Upper lobe of left lung (tissue), 4 donors: ENCODE measurements at regions not wholly inside any gene's neighbourhood (a gene's known extent, or its start where the extent isn't known, plus 50 kb on each side); places are given as distances from the start of the nearest gene placed in this dataset.
"Not testable (repeated sequence)": the region's sequence is repeated elsewhere in the genome, so short reads cannot be mapped to it uniquely, and the experiment has no call there.

ENCODE experiments used
- POLR2A ChIP-seq, 4 donors: fragments of 450-650 bp; IDR thresholded peaks; one replicate each; pipeline ENCODE4 v1.5.1; 2016 to 2017; ENCODE audit warnings: antibody characterized with exemption in 4 of 4, mild to moderate bottlenecking in 2 of 4
- TF ChIP-seq, protein P1 (sequence below), 6 experiments: fragments of 450-650 bp in 4 of 6; fragments of 200-600 bp in 2 of 6; sonication (generic) in 2 of 6; IDR thresholded peaks; one replicate each; pipeline ENCODE4 v1.5.1; 2016 to 2019; ENCODE audit warnings: antibody characterized with exemption in 6 of 6

DNA sequence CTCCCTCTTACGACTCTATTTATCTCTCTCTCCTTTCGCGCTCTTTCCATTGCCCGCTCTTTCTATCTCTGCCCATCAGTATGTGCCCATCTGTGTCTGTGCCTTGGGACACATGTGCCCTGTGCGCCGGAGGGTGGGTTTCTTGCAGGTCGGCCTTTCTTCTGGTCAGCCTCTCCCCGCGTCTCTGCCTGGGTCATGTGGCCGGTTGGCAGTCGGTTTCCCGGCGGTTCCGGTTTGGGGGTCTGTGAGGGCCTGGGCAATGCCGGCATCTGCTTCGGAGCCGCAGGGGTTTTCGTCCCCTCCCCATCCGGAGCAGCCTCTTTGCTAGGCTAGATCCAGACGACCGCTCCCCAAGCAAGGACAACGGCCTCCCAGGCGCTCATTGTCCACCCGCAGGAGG lies 1426.0 kb upstream of the PCDH10 start:
- TF ChIP-seq, protein P1, sequence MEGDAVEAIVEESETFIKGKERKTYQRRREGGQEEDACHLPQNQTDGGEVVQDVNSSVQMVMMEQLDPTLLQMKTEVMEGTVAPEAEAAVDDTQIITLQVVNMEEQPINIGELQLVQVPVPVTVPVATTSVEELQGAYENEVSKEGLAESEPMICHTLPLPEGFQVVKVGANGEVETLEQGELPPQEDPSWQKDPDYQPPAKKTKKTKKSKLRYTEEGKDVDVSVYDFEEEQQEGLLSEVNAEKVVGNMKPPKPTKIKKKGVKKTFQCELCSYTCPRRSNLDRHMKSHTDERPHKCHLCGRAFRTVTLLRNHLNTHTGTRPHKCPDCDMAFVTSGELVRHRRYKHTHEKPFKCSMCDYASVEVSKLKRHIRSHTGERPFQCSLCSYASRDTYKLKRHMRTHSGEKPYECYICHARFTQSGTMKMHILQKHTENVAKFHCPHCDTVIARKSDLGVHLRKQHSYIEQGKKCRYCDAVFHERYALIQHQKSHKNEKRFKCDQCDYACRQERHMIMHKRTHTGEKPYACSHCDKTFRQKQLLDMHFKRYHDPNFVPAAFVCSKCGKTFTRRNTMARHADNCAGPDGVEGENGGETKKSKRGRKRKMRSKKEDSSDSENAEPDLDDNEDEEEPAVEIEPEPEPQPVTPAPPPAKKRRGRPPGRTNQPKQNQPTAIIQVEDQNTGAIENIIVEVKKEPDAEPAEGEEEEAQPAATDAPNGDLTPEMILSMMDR (IDR thresholded peaks at IDR 0.05) = not testable (repeated sequence)
- TF ChIP-seq POLR2A (IDR thresholded peaks at IDR 0.05) = not testable (repeated sequence)
